ENCODE measurements at regions not wholly inside any gene's neighbourhood (a gene's known extent, or its start where the extent isn't known, plus 50 kb on each side); places are given as distances from the start of the nearest gene placed in this dataset.

- H3K9me3 Mint-ChIP-seq (ENCODE audit: low read depth) = peaks cover 2% of the 10 kb centered on the region
- TF ChIP-seq CTCF (IDR thresholded peaks at IDR 0.05) = no peak
Observed at GRCh38 chr14:49199159-49199558, 387.0 kb downstream of the RPS29 start.

GRCh38 chr14:49196327-49196726, 389.9 kb downstream of the RPS29 start:
- peaks cover 6% of the 10 kb centered on the region for H3K27me3 Mint-ChIP-seq (ENCODE audit: low read depth)
- H3K9me3 Mint-ChIP-seq (ENCODE audit: low read depth) = no peaks in the 10 kb centered on the region
- H3K36me3 Mint-ChIP-seq (ENCODE audit: low read depth) = no peaks in the 10 kb centered on the region
- no peak for DNase-seq (ENCODE audit: low spot score)
- H3K4me3 Mint-ChIP-seq (ENCODE audit: unreplicated experiment) = no peak overlapping the region
- H3K4me1 Mint-ChIP-seq (ENCODE audit: low read depth) = no peaks in the 10 kb centered on the region
- TF ChIP-seq CTCF (IDR thresholded peaks at IDR 0.05) = no peak
- no peak overlapping the region for H3K27ac Mint-ChIP-seq (ENCODE audit: unreplicated experiment)

More at GRCh38 chr14:49199159-49199558, 387.0 kb downstream of the RPS29 start:
- Mint-ChIP-seq H3K4me3 (ENCODE audit: unreplicated experiment) (no peak overlapping the region), H3K4me1 (ENCODE audit: low read depth) (no peaks in the 10 kb centered on the region), H3K27ac (ENCODE audit: unreplicated experiment) (no peak overlapping the region), H3K27me3 (ENCODE audit: low read depth) (peaks cover 6% of the 10 kb centered on the region), H3K36me3 (ENCODE audit: low read depth) (no peaks in the 10 kb centered on the region)
- DNase-seq (ENCODE audit: low spot score) = no peak

GRCh38 chr14:49194067-49194466, 392.1 kb downstream of the RPS29 start:
- H3K4me1 Mint-ChIP-seq (ENCODE audit: low read depth) = no peaks in the 10 kb centered on the region
- no peaks in the 10 kb centered on the region for H3K36me3 Mint-ChIP-seq (ENCODE audit: low read depth)
- DNase-seq (ENCODE audit: low spot score) = no peak
- H3K27ac Mint-ChIP-seq (ENCODE audit: unreplicated experiment) = no peak overlapping the region
- H3K9me3 Mint-ChIP-seq (ENCODE audit: low read depth) = no peaks in the 10 kb centered on the region
- H3K27me3 Mint-ChIP-seq (ENCODE audit: low read depth) = peaks cover 6% of the 10 kb centered on the region
- TF ChIP-seq CTCF (IDR thresholded peaks at IDR 0.05) = no peak
- H3K4me3 Mint-ChIP-seq (ENCODE audit: unreplicated experiment) = no peak overlapping the region

- no peak overlapping the region for H3K4me3 Mint-ChIP-seq (ENCODE audit: unreplicated experiment)
- H3K27me3 Mint-ChIP-seq (ENCODE audit: low read depth) = peaks cover 3% of the 10 kb centered on the region
- H3K4me1 Mint-ChIP-seq (ENCODE audit: low read depth) = no peaks in the 10 kb centered on the region
- no peak for TF ChIP-seq CTCF (IDR thresholded peaks at IDR 0.05)
- H3K27ac Mint-ChIP-seq (ENCODE audit: unreplicated experiment) = no peak overlapping the region
- DNase-seq (ENCODE audit: low spot score) = no peak
- H3K36me3 Mint-ChIP-seq (ENCODE audit: low read depth) = no peaks in the 10 kb centered on the region
- H3K9me3 Mint-ChIP-seq (ENCODE audit: low read depth) = no peaks in the 10 kb centered on the region
Observed at GRCh38 chr14:49193332-49194065, 392.7 kb downstream of the RPS29 start.

GRCh38 chr14:49191380-49191779, 394.8 kb downstream of the RPS29 start:
- DNase-seq (ENCODE audit: low spot score) = no peak
- no peak overlapping the region for H3K4me3 Mint-ChIP-seq (ENCODE audit: unreplicated experiment)
- H3K36me3 Mint-ChIP-seq (ENCODE audit: low read depth) = no peaks in the 10 kb centered on the region
- no peaks in the 10 kb centered on the region for H3K4me1 Mint-ChIP-seq (ENCODE audit: low read depth)
- peaks cover 1% of the 10 kb centered on the region for H3K27me3 Mint-ChIP-seq (ENCODE audit: low read depth)
- H3K9me3 Mint-ChIP-seq (ENCODE audit: low read depth) = no peaks in the 10 kb centered on the region
- H3K27ac Mint-ChIP-seq (ENCODE audit: unreplicated experiment) = no peak overlapping the region
- no peak for TF ChIP-seq CTCF (IDR thresholded peaks at IDR 0.05)

All from chondrocyte (in vitro differentiated cells).